ENCODE measurements at regions not wholly inside any gene's neighbourhood (a gene's known extent, or its start where the extent isn't known, plus 50 kb on each side); places are given as distances from the start of the nearest gene placed in this dataset.

DNA sequence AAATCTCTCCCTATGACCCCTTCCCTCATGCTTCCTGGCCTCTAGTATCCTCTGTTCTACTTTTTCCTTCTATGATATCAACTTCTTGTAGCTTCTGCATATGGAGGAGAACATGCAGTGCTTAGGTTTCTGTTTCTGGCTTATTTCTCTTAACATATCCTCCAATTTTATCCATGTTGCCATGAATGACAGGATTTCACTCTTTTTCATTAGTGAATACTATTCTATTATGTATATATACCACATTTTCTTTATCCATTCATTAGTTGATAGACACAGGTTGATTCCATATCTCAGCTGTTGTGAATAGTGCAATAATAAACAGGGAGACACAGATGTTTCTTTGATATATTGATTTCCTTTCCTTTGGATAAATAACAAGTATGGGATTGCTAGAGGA, 123.3 kb upstream of the SESN3 start:
- no peaks in the 10 kb centered on the region for H3K27me3 ChIP-seq
- no peak overlapping the region for H3K27ac ChIP-seq
- H3K4me1 ChIP-seq: no peaks in the 10 kb centered on the region
- H3K4me3 ChIP-seq: no peak overlapping the region
- H3K36me3 ChIP-seq: no peaks in the 10 kb centered on the region
- no peaks in the 10 kb centered on the region for H4K20me1 ChIP-seq
- no peak overlapping the region for H3K4me2 ChIP-seq
- TF ChIP-seq Cebpa-rat (IDR thresholded peaks at IDR 0.05): no peak
- no peak overlapping the region for H3K9ac ChIP-seq
- peaks cover 5 to 7% (median 6%) of the 10 kb centered on the region in 11 experiments; a peak in 15 of 22 replicates for H3K9me3 ChIP-seq (replicated peaks in 1 of 11)

GRCh38 chr11:95353706-95354105, 122.7 kb upstream of the SESN3 start:
- Histone ChIP-seq H3K36me3 (no peaks in the 10 kb centered on the region), H3K9ac (no peak overlapping the region), H3K4me2 (no peak overlapping the region), H3K9me3 (replicated peaks in 1 of 11) (peaks cover 9 to 13% (median 12%) of the 10 kb centered on the region in 11 experiments; a peak in 19 of 22 replicates), H3K4me1 (no peaks in the 10 kb centered on the region), H3K27me3 (no peaks in the 10 kb centered on the region), H3K4me3 (no peak overlapping the region), H4K20me1 (no peaks in the 10 kb centered on the region), H3K27ac (no peak overlapping the region)
- TF ChIP-seq Cebpa-rat (IDR thresholded peaks at IDR 0.05): no peak

DNA sequence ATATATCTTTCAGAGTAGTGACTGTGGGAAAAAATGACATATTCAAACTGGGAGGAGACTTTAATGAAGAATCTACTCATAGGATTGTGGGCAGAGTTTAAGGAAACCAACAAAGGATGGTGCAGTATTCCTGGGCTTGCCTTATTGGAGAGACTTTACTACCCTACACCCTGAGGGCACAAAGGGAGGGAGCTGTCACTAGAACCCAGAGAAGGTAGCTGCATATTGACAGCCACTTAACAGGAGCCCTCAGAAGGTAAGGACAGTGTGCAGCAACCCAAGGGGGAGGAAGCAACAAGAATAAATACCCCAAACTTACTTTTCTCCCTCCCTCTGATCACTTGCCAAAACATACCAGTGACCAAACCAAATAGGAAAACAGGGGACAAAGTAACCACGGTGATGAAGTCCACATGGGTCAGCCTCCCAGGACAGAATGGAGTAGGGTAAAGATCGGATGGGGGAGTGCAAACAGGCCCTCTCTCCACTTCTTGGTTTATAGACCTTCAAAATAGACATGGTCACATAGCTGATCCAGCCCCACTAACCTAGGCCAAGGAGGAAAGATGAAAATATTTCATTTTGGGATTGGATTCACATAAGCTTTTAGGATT, 121.8 kb upstream of the SESN3 start:
- TF ChIP-seq Cebpa-rat (IDR thresholded peaks at IDR 0.05): no peak
- Histone ChIP-seq H3K27me3 (no peaks in the 10 kb centered on the region), H3K4me1 (no peaks in the 10 kb centered on the region), H3K36me3 (no peaks in the 10 kb centered on the region), H3K9me3 (replicated peaks in 1 of 11) (peaks cover 10 to 22% (median 18%) of the 10 kb centered on the region in 11 experiments; a peak in 19 of 22 replicates), H3K4me3 (no peak overlapping the region), H3K9ac (no peak overlapping the region), H3K27ac (no peak overlapping the region), H4K20me1 (no peaks in the 10 kb centered on the region), H3K4me2 (no peak overlapping the region)

GRCh38 chr11:95349345-95349942, 118.4 kb upstream of the SESN3 start:
- peaks cover 10 to 32% (median 22%) of the 10 kb centered on the region in 11 experiments; a peak in 20 of 22 replicates for H3K9me3 ChIP-seq (replicated peaks in 1 of 11)
- no peaks in the 10 kb centered on the region for H3K27me3 ChIP-seq
- TF ChIP-seq Cebpa-rat (IDR thresholded peaks at IDR 0.05): no peak
- no peak overlapping the region for H3K4me3 ChIP-seq
- no peaks in the 10 kb centered on the region for H3K36me3 ChIP-seq
- H3K4me1 ChIP-seq: no peaks in the 10 kb centered on the region
- H3K4me2 ChIP-seq: no peak overlapping the region
- H3K9ac ChIP-seq: no peak overlapping the region
- H3K27ac ChIP-seq: no peak overlapping the region
- no peaks in the 10 kb centered on the region for H4K20me1 ChIP-seq

DNA sequence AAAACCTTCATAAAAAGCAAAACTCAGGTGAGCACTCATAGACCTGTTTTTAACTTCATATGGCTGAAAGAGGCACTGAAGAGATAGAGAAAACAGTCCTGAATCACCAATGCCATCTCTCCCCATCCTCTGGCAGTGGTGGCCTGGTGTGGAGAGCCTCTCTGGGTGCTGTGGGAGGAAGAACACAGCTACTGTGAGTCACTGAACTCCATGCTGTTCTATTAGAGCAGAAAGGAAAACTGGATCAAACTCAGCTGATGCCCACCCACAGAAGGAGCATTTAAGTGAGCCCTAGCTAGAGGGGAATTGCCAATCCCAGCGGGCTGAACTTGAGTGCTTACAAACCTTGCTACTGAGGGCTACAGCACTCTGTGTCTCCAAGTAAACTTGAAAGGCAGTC, 115.3 kb upstream of the SESN3 start:
- Histone ChIP-seq H3K4me1 (no peaks in the 10 kb centered on the region), H3K27ac (no peak overlapping the region), H3K36me3 (no peaks in the 10 kb centered on the region), H3K9ac (no peak overlapping the region), H3K4me2 (no peak overlapping the region), H3K27me3 (no peaks in the 10 kb centered on the region), H3K9me3 (replicated peaks in 1 of 11) (peaks cover 10 to 32% (median 22%) of the 10 kb centered on the region in 11 experiments; a peak in 20 of 22 replicates), H4K20me1 (no peaks in the 10 kb centered on the region), H3K4me3 (no peak overlapping the region)
- no peak for TF ChIP-seq Cebpa-rat (IDR thresholded peaks at IDR 0.05)

- Histone ChIP-seq H3K4me3 (no peak overlapping the region), H3K36me3 (no peaks in the 10 kb centered on the region), H3K27me3 (no peaks in the 10 kb centered on the region), H3K9me3 (replicated peaks in 1 of 11) (peaks cover 10 to 32% (median 22%) of the 10 kb centered on the region in 11 experiments; a peak in 20 of 22 replicates), H3K27ac (no peak overlapping the region), H3K4me1 (no peaks in the 10 kb centered on the region), H3K4me2 (no peak overlapping the region), H3K9ac (no peak overlapping the region), H4K20me1 (no peaks in the 10 kb centered on the region)
- no peak for TF ChIP-seq Cebpa-rat (IDR thresholded peaks at IDR 0.05)
Measured at GRCh38 chr11:95345651-95346050, 114.6 kb upstream of the SESN3 start.

DNA sequence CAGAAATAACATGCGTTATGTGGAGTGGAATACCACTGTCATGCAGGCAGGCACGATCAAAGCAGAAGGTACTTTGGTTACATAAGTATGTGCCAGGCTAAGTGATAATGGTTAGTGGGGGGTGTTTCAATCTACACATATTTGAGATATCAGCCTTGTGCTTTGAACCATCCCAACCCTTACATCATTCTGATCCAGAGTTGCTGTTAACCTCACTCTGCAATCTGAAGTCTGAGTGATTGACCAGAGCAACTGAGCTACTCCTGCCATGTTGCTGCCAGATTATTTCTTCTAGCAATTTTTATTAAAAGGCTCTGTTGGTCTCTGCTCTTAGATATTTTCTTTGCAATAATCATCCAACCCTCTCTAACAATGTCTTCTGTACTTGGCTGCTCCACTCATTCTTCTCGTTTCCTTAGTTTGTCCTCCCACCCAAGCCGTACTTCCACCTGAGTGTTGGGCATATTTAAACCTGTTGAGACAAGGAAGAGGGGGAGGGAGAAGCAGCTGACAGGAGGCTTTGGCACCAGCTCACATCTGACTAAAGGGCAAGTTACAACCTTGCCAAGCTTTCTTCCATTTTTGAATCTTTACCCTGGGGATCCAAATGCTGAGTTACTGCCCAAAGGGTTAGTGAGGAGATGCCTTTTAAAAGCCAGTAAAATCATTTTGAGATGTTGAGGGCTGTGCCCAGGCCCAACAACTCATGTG, 114.1 kb upstream of the SESN3 start:
- Histone ChIP-seq H3K4me2 (no peak overlapping the region), H3K4me3 (no peak overlapping the region), H3K27ac (no peak overlapping the region), H3K9ac (no peak overlapping the region), H3K9me3 (replicated peaks in 1 of 11) (peaks cover 10 to 32% (median 22%) of the 10 kb centered on the region in 11 experiments; a peak in 20 of 22 replicates), H3K36me3 (no peaks in the 10 kb centered on the region), H4K20me1 (no peaks in the 10 kb centered on the region), H3K27me3 (no peaks in the 10 kb centered on the region), H3K4me1 (no peaks in the 10 kb centered on the region)
- no peak for TF ChIP-seq Cebpa-rat (IDR thresholded peaks at IDR 0.05)

DNA sequence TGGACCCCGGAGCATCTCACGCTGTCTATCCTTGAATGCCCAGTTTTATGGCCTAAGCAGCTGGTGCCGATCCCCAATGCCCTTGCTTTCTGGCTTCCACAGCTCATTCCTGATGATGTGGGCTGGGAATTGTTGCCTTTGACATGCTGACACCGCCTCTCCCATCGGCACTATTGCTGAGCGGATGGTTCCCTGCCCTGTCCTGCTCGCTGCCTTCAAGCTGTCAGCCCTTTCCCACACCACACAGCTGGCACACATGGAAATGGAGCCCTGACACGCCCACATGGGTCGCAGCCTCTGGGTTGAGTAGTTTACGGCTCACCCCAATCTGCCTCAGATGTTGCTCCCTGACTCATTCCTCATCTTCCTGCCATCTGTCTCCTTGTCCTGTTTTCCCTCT, 110.2 kb upstream of the SESN3 start:
- no peak for TF ChIP-seq Cebpa-rat (IDR thresholded peaks at IDR 0.05)
- H3K4me3 ChIP-seq: no peak overlapping the region
- H3K4me1 ChIP-seq: peaks cover 10 to 24% (median 21%) of the 10 kb centered on the region in 10 experiments
- no peak overlapping the region for H3K27ac ChIP-seq
- no peaks in the 10 kb centered on the region for H3K36me3 ChIP-seq
- no peaks in the 10 kb centered on the region for H3K27me3 ChIP-seq
- no peak overlapping the region for H3K4me2 ChIP-seq
- no peaks in the 10 kb centered on the region for H4K20me1 ChIP-seq
- peaks cover 0 to 5% (median 0%) of the 10 kb centered on the region in 11 experiments; a peak in 1 of 22 replicates for H3K9me3 ChIP-seq (replicated peaks in 1 of 11)
- H3K9ac ChIP-seq: no peak overlapping the region

DNA sequence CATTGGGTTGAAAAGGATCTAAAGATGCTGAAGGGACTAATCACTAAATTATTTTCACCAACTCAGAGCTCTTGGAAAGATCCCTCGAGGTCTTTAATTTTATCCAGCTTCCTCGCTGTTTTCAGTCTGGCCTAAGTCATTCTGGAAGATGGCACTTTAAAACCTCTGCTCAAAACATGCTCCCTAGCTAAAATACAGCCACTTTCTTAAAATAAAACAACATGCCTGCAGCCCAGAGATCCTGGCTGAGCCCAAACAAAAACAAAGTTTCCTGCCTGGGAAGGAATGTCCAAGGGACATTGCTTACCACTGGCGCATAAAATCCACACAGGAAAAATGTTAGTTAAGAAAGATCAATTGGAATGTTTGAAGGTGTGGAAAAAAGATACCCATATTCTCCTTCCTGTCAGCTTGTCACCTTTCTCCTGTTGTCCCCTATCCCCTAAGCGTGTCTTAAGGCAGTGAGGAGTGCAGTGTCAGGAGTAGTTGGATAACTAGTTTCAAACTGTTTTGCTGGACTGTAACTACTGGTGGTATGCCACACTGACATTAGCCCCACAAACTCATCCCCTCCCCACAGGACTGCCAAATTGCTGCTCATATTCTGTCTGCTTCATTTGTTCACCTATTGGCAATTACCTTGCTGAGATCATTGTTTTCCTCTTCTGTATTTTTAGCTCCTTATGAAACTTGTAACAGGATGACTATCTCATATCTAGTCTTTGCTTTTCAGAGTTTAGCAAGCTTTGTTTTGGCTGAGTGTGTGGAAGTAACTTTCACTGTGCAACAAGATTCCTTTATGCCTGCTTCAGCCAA, 108.3 kb upstream of the SESN3 start:
- peaks cover 21 to 36% (median 32%) of the 10 kb centered on the region in 10 experiments for H3K4me1 ChIP-seq
- H3K9me3 ChIP-seq (replicated peaks in 1 of 11): peaks cover 0 to 6% (median 0%) of the 10 kb centered on the region in 11 experiments; a peak in 1 of 22 replicates
- H4K20me1 ChIP-seq: no peaks in the 10 kb centered on the region
- no peaks in the 10 kb centered on the region for H3K36me3 ChIP-seq
- H3K4me2 ChIP-seq: no peak overlapping the region
- H3K4me3 ChIP-seq: no peak overlapping the region
- no peak for TF ChIP-seq Cebpa-rat (IDR thresholded peaks at IDR 0.05)
- H3K27ac ChIP-seq: no peak overlapping the region
- no peak overlapping the region for H3K9ac ChIP-seq
- H3K27me3 ChIP-seq: no peaks in the 10 kb centered on the region

Data from BLaER1 treated with 17β-estradiol and CSF1 and Interleukin-3, amounts not matched to agents 10 nM and 100 nM (cell line).